LNCaP clone FGC (cell line): ENCODE measurements at regions not wholly inside any gene's neighbourhood (a gene's known extent, or its start where the extent isn't known, plus 50 kb on each side); places are given as distances from the start of the nearest gene placed in this dataset.
A peak's percentile ranks its signal among the peaks of the same experiment; 100 is the strongest.

Experiments
- DNase-seq: peaks from one replicate; pipeline ENCODE4 v3.0.0-alpha.2; 2011; ENCODE audit warnings: low read depth
- H3K4me3 ChIP-seq: 2 replicates; pipeline ENCODE4 v1.5.1; 2011; ENCODE audit warnings: mild to moderate bottlenecking, low read depth, low read length, control low read depth
- TF ChIP-seq, protein P1 (sequence below): IDR thresholded peaks from 2 replicates; pipeline ENCODE4 v1.5.1; 2012; ENCODE audit warnings: mild to moderate bottlenecking; ENCODE audit not compliant: control insufficient read depth, insufficient read depth; ENCODE audit errors: extremely low read depth

DNA sequence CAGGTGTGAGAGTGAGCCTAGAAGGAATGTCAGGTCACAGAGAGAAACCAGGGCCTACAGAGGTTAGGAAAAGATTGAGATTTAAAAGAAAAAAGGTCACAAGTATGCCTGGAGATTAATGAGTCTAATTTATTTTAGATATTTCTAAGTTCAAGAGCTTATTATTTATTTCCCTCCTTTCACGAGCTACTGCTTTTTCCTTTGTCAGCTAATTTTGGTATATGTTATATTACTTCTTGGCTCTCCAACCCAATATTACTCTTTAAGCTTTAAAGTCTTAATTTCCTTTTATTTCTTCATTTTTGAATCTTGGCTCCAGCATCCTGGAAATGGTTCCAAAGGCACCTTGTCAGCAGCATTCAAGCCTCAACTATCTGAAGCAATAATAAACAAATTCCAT is 109.5 kb upstream of the MIS18BP1 start:
- no peak for DNase-seq
- TF ChIP-seq, protein P1, sequence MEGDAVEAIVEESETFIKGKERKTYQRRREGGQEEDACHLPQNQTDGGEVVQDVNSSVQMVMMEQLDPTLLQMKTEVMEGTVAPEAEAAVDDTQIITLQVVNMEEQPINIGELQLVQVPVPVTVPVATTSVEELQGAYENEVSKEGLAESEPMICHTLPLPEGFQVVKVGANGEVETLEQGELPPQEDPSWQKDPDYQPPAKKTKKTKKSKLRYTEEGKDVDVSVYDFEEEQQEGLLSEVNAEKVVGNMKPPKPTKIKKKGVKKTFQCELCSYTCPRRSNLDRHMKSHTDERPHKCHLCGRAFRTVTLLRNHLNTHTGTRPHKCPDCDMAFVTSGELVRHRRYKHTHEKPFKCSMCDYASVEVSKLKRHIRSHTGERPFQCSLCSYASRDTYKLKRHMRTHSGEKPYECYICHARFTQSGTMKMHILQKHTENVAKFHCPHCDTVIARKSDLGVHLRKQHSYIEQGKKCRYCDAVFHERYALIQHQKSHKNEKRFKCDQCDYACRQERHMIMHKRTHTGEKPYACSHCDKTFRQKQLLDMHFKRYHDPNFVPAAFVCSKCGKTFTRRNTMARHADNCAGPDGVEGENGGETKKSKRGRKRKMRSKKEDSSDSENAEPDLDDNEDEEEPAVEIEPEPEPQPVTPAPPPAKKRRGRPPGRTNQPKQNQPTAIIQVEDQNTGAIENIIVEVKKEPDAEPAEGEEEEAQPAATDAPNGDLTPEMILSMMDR, result no peak

DNA sequence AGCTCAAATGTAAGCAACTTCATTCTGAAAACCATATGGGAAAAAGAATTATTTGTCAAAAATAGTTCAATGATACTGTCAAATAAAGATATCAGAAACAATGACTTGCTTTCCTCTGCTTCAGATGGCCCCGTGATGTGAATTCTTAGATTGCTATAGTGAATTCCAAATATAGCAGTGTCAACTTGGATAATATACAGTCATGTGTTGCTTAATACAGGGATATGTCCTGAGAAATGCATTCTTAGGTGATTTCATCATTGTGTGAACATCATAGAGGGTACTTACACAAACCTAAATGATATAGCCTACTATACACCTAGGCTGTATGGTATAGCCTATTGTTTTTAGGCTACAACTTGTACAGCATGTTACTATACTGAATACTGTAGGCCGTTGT is 108.7 kb upstream of the MIS18BP1 start:
- TF ChIP-seq, protein P1, result no peak
- DNase-seq, result no peak

More for the DNA sequence above, 109.5 kb upstream of the MIS18BP1 start:
- H3K4me3 ChIP-seq, result no peak overlapping the region

DNA sequence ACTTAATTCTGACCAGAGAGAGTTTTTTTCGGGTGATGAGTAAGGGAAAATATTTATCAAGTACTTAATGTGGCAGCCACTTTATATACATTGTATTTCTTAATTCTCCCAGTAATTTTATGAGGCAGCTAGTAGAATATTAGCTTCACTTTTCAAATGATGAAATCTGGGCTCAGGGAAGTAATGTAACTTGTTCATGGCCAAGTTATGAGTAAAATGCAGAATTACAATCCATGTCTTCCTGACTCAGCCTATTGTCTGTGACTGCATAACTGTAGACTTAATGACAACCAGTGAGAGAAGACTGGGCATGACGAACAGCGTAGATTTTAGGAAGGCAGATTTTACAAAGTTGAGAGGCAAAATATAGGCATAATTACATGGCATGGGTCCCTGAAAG is 106.7 kb upstream of the MIS18BP1 start:
- no peak overlapping the region for H3K4me3 ChIP-seq
- DNase-seq, result no peak
- TF ChIP-seq, protein P1, result no peak

More for the DNA sequence above, 108.7 kb upstream of the MIS18BP1 start:
- H3K4me3 ChIP-seq, result no peak overlapping the region

DNA sequence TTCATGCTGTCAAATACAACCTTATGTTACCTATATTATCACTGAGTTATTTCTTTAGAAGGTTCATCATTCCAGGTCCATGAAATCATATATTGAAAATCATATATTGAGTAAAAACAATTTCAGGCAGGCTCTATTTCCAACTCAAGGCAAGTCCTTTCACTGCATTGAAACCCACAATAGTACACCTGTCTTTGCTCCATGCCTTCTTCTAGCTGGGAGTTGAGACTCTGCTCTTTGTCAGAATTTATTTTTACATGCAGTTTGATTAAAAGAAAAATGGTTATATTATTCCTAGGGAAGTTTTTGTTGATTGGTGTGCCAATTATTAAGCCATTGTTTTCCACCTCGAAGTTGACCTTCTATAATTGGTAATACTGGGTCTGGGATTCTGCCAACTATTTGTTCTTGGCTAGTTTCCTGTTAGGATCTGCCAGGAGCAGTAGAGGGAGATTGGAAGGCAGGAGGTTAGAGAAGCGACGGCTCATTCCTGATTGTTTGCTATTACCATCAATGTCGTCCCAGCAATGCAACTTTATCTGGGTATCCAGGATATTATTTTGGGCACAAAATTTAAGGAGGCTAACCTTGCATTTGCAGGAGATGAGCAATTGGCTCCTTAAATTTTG is 79.5 kb upstream of the MIS18BP1 start:
- H3K4me3 ChIP-seq, result no peak overlapping the region
- TF ChIP-seq, protein P1, result no peak
- DNase-seq, result peak; percentile 51

DNA sequence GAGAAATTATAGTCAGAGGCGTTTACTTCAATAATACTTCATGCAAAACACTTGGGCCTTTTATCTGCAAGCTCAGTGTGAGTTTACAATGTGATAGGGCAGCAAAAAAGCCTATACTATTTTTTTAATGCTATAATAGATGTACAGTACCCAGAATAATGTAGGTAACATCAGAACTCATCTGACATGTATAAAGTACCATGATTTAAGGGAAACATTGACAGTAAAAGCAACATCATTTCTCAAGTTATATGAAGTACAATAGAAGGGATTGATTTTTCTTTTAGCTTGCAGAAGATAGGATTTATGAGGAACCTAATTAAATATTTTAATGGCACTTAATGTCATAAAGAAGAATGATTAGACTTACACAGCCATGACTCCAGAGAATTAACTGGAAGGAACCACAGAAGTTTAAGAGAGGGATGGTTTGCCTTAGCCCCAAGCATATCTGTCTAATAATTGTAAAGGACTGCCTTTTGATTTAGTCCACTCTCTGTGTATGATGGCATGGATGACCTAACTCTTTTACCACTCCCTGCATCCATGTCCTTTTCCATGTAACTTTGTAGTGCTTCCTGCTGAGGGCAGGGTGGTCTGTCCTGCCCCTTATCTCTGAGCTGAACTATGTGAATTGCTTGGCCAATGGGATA is 55.9 kb upstream of the MIS18BP1 start:
- no peak overlapping the region for H3K4me3 ChIP-seq
- no peak for DNase-seq
- TF ChIP-seq, protein P1, result no peak
